ENCODE measurements at regions not wholly inside any gene's neighbourhood (a gene's known extent, or its start where the extent isn't known, plus 50 kb on each side); places are given as distances from the start of the nearest gene placed in this dataset.

GRCh38 chr22:48522271-48522670 is 1305.4 kb downstream of the BRD1 start:
- no peak for DNase-seq

GRCh38 chr22:48520884-48521588 is 1306.6 kb downstream of the BRD1 start:
- DNase-seq, result no peak

- no peak for DNase-seq
Observed at GRCh38 chr22:48520207-48520606, 1307.5 kb downstream of the BRD1 start.

GRCh38 chr22:48517039-48518030 is 1310.3 kb downstream of the BRD1 start:
- peak in 1 of 2 experiments; percentile 35 for DNase-seq

GRCh38 chr22:48516571-48516970 is 1311.1 kb downstream of the BRD1 start:
- DNase-seq, result no peak

- DNase-seq, result no peak
Observed at GRCh38 chr22:48515571-48516200, 1312.0 kb downstream of the BRD1 start.

- no peak for DNase-seq
Observed at GRCh38 chr22:48513929-48514328, 1313.7 kb downstream of the BRD1 start.

- DNase-seq, result no peak
Observed at GRCh38 chr22:48513446-48513845, 1314.2 kb downstream of the BRD1 start.

- no peak for DNase-seq
Observed at GRCh38 chr22:48511781-48512327, 1315.8 kb downstream of the BRD1 start.

- DNase-seq, result no peak
Observed at GRCh38 chr22:48511211-48511610, 1316.5 kb downstream of the BRD1 start.

GRCh38 chr22:48510599-48510998 is 1317.1 kb downstream of the BRD1 start:
- no peak for DNase-seq

GRCh38 chr22:48507595-48508350 is 1319.9 kb downstream of the BRD1 start:
- DNase-seq, result no peak

- no peak for DNase-seq
Observed at GRCh38 chr22:48507171-48507570, 1320.5 kb downstream of the BRD1 start.

- no peak for DNase-seq
Observed at GRCh38 chr22:48506506-48507145, 1321.0 kb downstream of the BRD1 start.

GRCh38 chr22:48505891-48506290 is 1321.8 kb downstream of the BRD1 start:
- DNase-seq, result no peak

- no peak for DNase-seq
Observed at GRCh38 chr22:48504519-48505140, 1323.0 kb downstream of the BRD1 start.

- no peak for DNase-seq
Observed at GRCh38 chr22:48503876-48504275, 1323.8 kb downstream of the BRD1 start.

- no peak for DNase-seq
Observed at GRCh38 chr22:48503035-48503625, 1324.5 kb downstream of the BRD1 start.

- no peak for DNase-seq
Observed at GRCh38 chr22:48501231-48501750, 1326.4 kb downstream of the BRD1 start.

- DNase-seq, result no peak
Observed at GRCh38 chr22:48500471-48501230, 1327.0 kb downstream of the BRD1 start.
